Thyroid gland (tissue), 4 donors: ENCODE measurements at regions not wholly inside any gene's neighbourhood (a gene's known extent, or its start where the extent isn't known, plus 50 kb on each side); places are given as distances from the start of the nearest gene placed in this dataset.

ENCODE experiments used
- CTCF ChIP-seq, 6 experiments: fragments of 200-600 bp in 3 of 6; fragments of 450-650 bp in 3 of 6; sonication (generic) in 3 of 6; IDR thresholded peaks; one replicate each; pipeline ENCODE4 v1.5.1; 2016 to 2019; ENCODE audit warnings: antibody characterized with exemption in 6 of 6, mild to moderate bottlenecking in 2 of 6, inconsistent platforms in 1 of 6, moderate library complexity in 1 of 6
- POLR2A ChIP-seq, 2 donors: fragments of 450-650 bp; IDR thresholded peaks; one replicate each; pipeline ENCODE4 v1.6.1; 2017; ENCODE audit warnings: antibody characterized with exemption in 2 of 2, mild to moderate bottlenecking in 2 of 2, moderate library complexity in 1 of 2

- no peak for TF ChIP-seq CTCF (IDR thresholded peaks at IDR 0.05)
- no peak for TF ChIP-seq POLR2A (IDR thresholded peaks at IDR 0.05)
Measured at GRCh38 chr3:66593978-66594377, 93.2 kb upstream of the LRIG1 start.
